ENCODE measurements at regions not wholly inside any gene's neighbourhood (a gene's known extent, or its start where the extent isn't known, plus 50 kb on each side); places are given as distances from the start of the nearest gene placed in this dataset.

DNA sequence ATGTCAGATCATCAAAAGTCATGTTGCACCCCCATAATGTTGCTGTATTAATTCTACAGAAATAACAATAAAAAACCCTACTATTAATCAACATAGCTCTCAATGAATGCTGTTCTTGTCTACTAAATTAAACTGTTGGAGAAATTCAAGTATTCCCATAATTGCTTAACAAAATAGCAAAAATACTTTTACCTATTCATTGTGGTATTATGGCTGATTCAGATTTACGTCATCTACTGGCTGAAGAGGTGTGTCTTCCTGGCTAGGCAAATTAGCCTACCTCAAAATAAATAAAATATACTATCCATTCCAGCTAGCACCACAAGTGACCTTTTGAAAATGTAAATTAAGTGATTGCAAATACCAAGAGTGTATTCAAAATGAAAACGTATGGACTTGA is 249.4 kb downstream of the MEIS1 start:
- TF ChIP-seq CTCF (IDR thresholded peaks at IDR 0.05; ENCODE audit: poor library complexity, severe bottlenecking): no peak
- no peak for TF ChIP-seq EP300 (conservative IDR thresholded peaks at IDR 0.05; ENCODE audit: poor library complexity, severe bottlenecking)
- TF ChIP-seq REST (IDR thresholded peaks at IDR 0.05; ENCODE audit: borderline replicate concordance): no peak
- no peak for TF ChIP-seq EZH2 (IDR thresholded peaks at IDR 0.05; ENCODE audit: borderline replicate concordance, insufficient read depth, low read length, poor library complexity, severe bottlenecking)
- no peak for TF ChIP-seq SMC3 (conservative IDR thresholded peaks at IDR 0.05; ENCODE audit: poor library complexity)
